Mesodermal cell (in vitro differentiated cells): ENCODE measurements at regions not wholly inside any gene's neighbourhood (a gene's known extent, or its start where the extent isn't known, plus 50 kb on each side); places are given as distances from the start of the nearest gene placed in this dataset.
"Not testable (repeated sequence)": the region's sequence is repeated elsewhere in the genome, so short reads cannot be mapped to it uniquely, and the experiment has no call there.

Experiments used
- H3K27ac ChIP-seq: 2 replicates; pipeline ENCODE4 v1.7.0; 2013; ENCODE audit warnings: mild to moderate bottlenecking, low read depth, low read length, moderate library complexity; ENCODE audit not compliant: severe bottlenecking
- H3K36me3 ChIP-seq: 2 replicates; pipeline ENCODE4 v1.7.1; 2013; ENCODE audit warnings: mild to moderate bottlenecking, low read length, moderate library complexity; ENCODE audit not compliant: control insufficient read depth, insufficient read depth
- H3K4me1 ChIP-seq: one replicate; pipeline ENCODE4 v1.7.1; 2013; ENCODE audit warnings: mild to moderate bottlenecking, low read length; ENCODE audit not compliant: insufficient read depth, control insufficient read depth, poor library complexity, severe bottlenecking
- H3K4me3 ChIP-seq: 2 replicates; pipeline ENCODE4 v1.7.0; 2013; ENCODE audit warnings: low read length, control low read depth, mild to moderate bottlenecking; ENCODE audit not compliant: insufficient read depth, poor library complexity, severe bottlenecking; ENCODE audit errors: extremely low read depth
- H3K9me3 ChIP-seq: 2 replicates; pipeline ENCODE4 v1.7.1; 2013; ENCODE audit warnings: mild to moderate bottlenecking, low read length, moderate library complexity; ENCODE audit not compliant: control insufficient read depth
- whole genome bisulfite sequencing, 2 experiments: methylation state at CpG; one replicate each; pipeline ENCODE4 v1.1.5; 2013; ENCODE audit warnings: missing lambda C conversion rate in 2 of 2; ENCODE audit not compliant: insufficient coverage in 2 of 2; 5-methylcytosine and 5-hydroxymethylcytosine counted together

DNA sequence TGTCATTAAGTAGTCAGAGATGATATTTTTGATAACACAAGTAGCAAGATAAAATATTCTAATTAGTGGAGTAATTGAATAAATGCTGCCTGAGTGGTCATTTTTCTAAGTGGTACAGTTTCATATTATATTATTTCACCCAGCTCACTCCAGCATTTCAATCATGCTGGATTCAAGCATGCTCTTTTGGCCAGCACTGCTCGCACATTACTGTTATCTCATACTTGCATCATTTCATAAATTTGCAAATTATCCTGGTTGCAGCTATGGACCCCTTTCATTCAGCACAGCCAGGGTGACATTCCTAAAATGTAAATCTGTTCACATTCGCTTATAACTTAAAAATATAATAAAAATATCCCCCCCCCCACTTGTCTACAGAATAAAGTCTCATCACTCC is 520.8 kb upstream of the CYLC2 start:
- WGBS, 2 experiments, result 62 to 92% methylated on average over 1 to 2 of the region's 2 CpGs
- no peak overlapping the region for H3K4me3 ChIP-seq
- H3K27ac ChIP-seq, result no peak overlapping the region
- H3K9me3 ChIP-seq, result peaks cover 15% of the 10 kb centered on the region
- no peaks in the 10 kb centered on the region for H3K36me3 ChIP-seq
- no peaks in the 10 kb centered on the region for H3K4me1 ChIP-seq

GRCh38 chr9:102469430-102469829 is 525.7 kb upstream of the CYLC2 start:
- no CpG with 5 or more reads among the region's 7 CpGs for WGBS, 2 experiments

GRCh38 chr9:102461156-102461819 is 533.8 kb upstream of the CYLC2 start:
- H3K9me3 ChIP-seq, result peaks cover 6% of the 10 kb centered on the region
- 100% methylated on average over 1 of the region's 2 CpGs; no CpG with 5 or more reads in 1 of the 2 experiments for WGBS, 2 experiments
- H3K4me3 ChIP-seq, result no peak overlapping the region
- no peaks in the 10 kb centered on the region for H3K36me3 ChIP-seq
- H3K27ac ChIP-seq, result no peak overlapping the region
- H3K4me1 ChIP-seq, result no peaks in the 10 kb centered on the region

More at GRCh38 chr9:102469430-102469829, 525.7 kb upstream of the CYLC2 start:
- not testable (repeated sequence) for H3K27ac ChIP-seq, H3K4me1 ChIP-seq, H3K36me3 ChIP-seq, H3K4me3 ChIP-seq
- H3K9me3 ChIP-seq, result peaks cover 21% of the 10 kb centered on the region

DNA sequence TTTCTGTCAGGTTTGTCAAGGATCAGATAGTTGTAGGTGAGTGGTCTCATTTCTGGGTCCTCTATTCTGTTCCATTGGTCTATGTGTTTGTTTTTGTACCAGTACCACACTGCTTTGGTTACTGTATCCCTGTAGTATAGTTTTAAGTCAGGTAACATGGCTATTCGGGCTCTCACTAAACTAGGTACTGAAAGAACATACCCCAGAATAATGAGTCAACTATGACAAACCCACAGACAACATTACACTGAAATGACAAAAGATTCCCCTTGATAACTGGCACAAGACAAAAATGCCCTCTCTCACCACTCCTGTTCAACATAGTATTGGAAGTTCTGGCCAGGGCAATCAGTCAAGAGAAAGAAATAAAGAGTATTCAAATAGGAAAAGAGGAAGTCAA is 535.3 kb upstream of the CYLC2 start:
- Histone ChIP-seq H3K9me3 (peaks cover 6% of the 10 kb centered on the region), H3K36me3 (no peaks in the 10 kb centered on the region), H3K4me1 (no peaks in the 10 kb centered on the region), H3K27ac (no peak overlapping the region), H3K4me3 (no peak overlapping the region)
- WGBS, 2 experiments, result 60 to 71% methylated on average over 1 of the region's 1 CpG

GRCh38 chr9:102456562-102456961 is 538.6 kb upstream of the CYLC2 start:
- no peaks in the 10 kb centered on the region for H3K36me3 ChIP-seq
- no peak overlapping the region for H3K27ac ChIP-seq
- no peaks in the 10 kb centered on the region for H3K9me3 ChIP-seq
- H3K4me1 ChIP-seq, result no peaks in the 10 kb centered on the region
- WGBS, 2 experiments, result no CpG with 5 or more reads among the region's 1 CpG
- H3K4me3 ChIP-seq, result no peak overlapping the region

DNA sequence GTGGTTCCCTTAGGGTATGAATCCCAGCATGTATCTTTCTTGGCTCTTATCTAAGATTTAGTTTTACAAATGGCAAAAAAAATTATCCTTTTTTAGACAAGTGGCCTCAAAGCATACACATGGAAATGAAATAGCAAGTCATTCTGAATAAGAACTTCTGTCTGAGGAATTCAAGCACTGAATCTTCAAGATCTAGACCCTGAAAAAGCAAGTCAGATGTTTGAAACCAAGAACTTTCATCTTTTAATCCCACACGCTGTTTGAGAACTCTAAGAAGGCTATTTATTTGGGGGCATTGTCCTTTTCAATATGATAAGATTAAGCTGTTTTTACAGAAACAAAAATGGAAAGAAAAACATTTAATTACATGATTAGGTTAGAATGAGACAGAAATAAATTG is 549.2 kb upstream of the CYLC2 start:
- Histone ChIP-seq H3K4me1 (no peaks in the 10 kb centered on the region), H3K4me3 (no peak overlapping the region), H3K27ac (no peak overlapping the region), H3K36me3 (no peaks in the 10 kb centered on the region), H3K9me3 (peaks cover 8% of the 10 kb centered on the region)
- WGBS, 2 experiments, result no CpG with 5 or more reads among the region's 1 CpG

DNA sequence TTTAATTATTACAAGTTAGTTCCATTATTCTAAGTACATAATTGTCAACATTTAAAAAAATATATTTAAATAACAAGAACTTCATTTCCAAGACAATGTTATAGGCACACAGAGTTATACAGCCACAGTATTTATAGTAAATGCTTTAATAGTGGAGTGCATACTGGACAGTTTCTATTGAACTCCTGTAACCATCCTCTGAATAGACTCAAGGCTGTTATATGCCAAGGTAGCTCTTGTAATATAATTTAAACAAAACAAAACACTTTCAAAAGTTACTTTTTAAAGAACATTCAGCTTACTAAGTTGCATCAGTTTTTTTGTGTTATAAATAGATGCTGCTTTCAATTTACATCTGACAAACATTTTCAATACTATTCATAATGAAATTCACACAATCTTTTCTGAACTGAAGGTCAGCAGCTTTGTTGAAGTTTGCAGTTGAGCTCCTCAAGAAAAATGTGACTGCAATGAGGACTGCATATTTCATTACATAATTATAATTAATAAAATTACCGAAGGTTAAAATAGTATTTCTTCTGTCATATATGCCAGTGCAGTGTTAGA is 549.9 kb upstream of the CYLC2 start:
- Histone ChIP-seq H3K4me3 (no peak overlapping the region), H3K4me1 (no peaks in the 10 kb centered on the region), H3K9me3 (peaks cover 8% of the 10 kb centered on the region), H3K36me3 (no peaks in the 10 kb centered on the region), H3K27ac (no peak overlapping the region)
- WGBS, 2 experiments, result no CpG with 5 or more reads among the region's 1 CpG

DNA sequence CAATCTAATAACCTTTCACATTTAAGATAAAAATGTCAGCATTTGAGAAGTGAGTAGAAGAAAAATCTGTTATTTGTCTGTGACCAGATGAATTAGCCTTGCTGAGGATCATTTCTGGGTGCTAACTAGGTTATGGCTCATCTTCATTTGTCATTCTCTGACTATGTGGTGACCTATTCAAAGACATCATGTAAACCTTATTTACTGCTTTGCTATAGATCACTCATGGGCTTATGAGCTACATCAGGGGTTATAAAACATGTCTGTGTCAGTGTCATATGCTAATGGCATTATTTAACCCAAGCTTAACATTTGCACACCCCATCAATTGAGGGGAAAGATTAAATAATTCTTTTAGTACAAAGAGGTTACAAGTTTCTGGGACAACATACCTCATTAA is 555.5 kb upstream of the CYLC2 start:
- Histone ChIP-seq H3K36me3 (no peaks in the 10 kb centered on the region), H3K4me3 (no peak overlapping the region), H3K4me1 (no peaks in the 10 kb centered on the region), H3K27ac (no peak overlapping the region), H3K9me3 (peaks cover 6% of the 10 kb centered on the region)

DNA sequence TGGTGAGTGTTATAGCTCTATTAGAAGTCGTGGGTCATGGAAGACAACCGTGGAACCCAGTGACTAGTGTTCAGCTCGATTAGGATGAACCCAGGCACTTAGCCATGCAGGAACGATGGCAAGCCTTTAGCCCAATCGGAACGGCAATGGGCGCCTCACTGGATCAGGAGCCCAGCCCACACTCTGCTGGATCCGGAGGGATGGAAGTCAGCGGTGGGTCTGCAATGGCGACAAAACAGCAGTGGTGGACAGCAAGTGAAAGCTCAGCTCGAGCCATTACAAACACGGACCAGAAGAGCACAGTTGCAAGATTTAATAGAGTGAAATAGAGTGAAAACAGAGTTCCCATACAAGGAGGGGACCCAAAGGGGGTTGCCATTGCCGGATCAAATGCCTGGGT is 558.5 kb upstream of the CYLC2 start:
- not testable (repeated sequence) for H3K4me3 ChIP-seq, H3K4me1 ChIP-seq, H3K9me3 ChIP-seq, H3K27ac ChIP-seq, H3K36me3 ChIP-seq
- 75 to 81% methylated on average over 11 to 12 of the region's 13 CpGs for WGBS, 2 experiments

DNA sequence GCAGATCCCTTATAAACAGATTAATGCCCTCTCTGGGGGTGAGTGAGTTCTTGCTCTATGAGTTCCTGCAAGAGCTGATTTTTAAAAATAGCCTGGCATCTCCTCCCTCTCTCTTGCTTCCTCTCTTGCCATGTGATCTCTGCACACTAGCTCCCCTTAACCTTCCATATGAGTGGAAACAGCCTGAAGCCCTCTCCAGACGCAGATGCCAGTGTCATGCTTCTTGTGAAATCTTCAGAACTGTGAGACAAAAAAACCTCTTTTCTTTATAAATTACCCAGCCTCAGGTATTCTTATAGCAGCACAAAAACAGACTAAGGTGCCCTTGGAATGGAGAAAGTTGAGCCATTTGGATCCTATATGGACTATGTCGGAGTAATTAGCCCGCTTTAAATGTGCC is 559.7 kb upstream of the CYLC2 start:
- Histone ChIP-seq H3K9me3 (peaks cover 6% of the 10 kb centered on the region), H3K4me3 (no peak overlapping the region), H3K27ac (no peak overlapping the region), H3K4me1 (no peaks in the 10 kb centered on the region), H3K36me3 (no peaks in the 10 kb centered on the region)
- WGBS, 2 experiments, result 62 to 100% methylated on average over 1 to 3 of the region's 3 CpGs

DNA sequence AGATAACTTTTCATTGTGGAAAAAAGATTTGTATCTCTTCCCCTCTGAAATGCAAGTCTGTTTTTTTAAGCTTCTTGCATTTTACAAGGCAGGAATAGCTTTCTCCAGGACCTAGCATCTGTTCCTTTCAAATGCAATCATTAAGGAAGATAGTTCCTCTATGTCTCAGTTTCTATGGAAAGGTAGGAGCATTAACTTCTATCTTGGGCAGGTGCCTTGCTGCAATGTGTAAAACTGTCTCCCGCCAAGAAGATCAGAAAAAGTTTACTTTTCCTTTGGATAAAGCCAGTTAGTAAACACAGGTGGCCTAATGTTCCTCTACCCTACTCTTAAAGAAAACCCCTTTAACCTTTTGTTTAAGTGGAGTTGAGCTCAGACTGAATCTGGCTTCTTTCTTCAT is 560.6 kb upstream of the CYLC2 start:
- Histone ChIP-seq H3K36me3 (no peaks in the 10 kb centered on the region), H3K4me3 (no peak overlapping the region), H3K9me3 (peaks cover 6% of the 10 kb centered on the region), H3K4me1 (no peaks in the 10 kb centered on the region), H3K27ac (no peak overlapping the region)
- WGBS, 2 experiments, result no CpG with 5 or more reads among the region's 1 CpG
